NCI-H1694 treated with DMSO at 0.1 percent for 48 hours (cell line): ENCODE measurements at regions not wholly inside any gene's neighbourhood (a gene's known extent, or its start where the extent isn't known, plus 50 kb on each side); places are given as distances from the start of the nearest gene placed in this dataset.
"Not testable (repeated sequence)": the region's sequence is repeated elsewhere in the genome, so short reads cannot be mapped to it uniquely, and the experiment has no call there.

Source experiments
- DNase-seq: peaks from one replicate; lab custom pipeline; 2025; lab: John Stamatoyannopoulos, UW

DNA sequence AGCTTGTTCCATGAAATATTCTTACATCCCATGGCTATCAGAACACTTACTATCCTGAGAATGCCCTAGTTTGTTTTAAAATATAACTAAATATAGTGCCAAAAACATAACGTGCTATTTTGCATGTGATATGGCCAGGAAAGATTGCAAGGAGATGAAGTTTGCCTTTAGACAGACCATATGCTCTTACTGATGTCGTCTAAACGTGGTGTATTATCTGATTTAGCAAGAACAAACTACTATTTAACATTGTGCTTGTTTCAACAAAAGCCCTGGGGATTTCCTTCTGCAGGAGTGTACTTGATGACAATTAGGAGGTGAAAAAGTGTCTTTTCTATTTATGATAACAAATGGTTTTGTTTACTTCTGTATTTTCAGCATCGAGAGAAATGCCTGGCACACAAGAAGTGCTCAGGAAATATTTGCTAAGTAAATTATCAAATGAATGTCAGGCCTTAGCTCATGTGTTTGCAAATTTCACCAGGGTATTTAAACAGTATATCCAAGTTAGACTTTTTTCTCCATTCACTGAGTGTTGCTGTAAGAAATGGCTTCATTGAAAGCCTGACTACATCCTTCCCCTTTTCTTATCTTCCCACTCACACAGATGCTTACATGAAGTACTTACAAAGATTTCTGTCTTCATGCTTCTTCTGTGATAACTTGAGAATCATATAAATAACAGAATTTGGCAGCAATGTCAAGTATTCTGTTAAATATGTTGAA lies 1033.6 kb downstream of the CDH8 start:
- no peak for DNase-seq

DNA sequence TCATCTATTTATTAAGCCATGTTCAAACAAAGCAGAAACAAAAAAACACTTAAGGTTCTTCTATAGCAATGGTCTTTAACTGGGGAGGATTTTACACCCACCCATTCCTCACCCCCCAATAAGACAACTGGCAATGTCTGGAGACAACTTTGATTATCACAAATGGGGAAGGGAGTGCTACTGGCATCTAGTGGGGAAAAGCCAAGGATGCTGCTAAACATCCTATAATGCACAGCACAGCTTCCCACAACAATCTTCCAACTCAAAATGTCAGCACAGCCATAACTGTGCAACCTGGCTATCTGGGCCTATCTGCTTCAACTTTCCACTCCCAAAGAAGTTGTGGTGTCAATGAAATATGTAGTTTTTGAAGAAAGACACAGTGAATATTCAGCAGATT lies 1044.4 kb downstream of the CDH8 start:
- DNase-seq: no peak

DNA sequence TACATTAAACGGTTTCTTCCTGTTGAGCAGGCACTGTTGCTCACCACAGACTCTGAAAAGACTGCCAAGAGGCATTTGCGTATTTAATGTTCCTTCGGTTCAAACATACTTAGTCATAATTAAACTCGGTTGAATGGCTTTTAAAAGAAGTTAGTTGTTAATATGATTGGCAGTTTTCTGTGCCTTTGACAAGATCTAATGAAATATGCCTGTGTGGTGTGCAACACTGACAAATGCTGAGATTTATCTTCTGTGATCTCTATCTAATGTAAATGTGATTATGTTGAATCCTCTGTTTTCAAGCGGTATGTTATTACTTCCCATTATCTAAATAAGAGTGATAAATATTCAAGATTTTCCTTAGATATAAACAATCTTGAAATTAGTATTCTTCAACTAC lies 1046.6 kb downstream of the CDH8 start:
- DNase-seq: no peak

DNA sequence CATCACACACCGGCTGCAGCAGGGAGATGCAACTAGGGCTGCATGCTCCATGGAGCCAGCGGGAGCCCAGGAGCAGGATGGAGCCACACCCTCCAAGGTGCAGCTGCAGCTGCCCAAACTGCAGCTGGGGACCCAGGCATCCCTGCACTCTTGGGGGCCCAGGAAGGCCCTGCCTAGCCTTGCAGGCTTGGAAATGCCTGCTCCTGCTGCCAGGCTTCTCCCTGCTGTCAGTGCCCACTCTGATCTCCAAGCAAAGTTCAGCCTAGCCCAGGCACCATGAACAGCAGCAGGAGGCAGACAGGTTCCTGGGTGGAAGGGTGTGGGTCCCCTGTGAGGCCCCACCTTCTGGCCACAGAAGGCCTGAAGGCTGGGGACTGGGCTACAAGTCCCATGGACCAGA lies 1057.1 kb downstream of the CDH8 start:
- no peak for DNase-seq

DNA sequence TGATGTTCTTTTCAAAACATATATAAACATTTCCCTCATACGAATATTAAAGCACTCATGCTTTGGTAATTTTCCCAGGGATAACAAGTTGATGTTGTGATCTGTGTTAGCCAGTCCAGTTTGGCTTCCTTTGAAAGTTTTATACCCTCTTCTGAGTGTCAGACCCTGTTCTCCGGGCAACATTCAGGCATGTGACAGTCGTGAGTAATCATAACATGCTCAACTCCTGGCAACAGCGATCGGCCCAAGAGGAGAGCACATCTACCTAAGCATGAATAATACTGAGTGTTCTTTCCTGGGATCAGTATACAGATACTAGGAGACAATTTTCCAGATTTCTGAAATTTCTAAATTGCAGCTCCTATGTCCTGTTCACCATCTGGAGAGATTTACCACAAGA lies 1086.4 kb downstream of the CDH8 start:
- no peak for DNase-seq

DNA sequence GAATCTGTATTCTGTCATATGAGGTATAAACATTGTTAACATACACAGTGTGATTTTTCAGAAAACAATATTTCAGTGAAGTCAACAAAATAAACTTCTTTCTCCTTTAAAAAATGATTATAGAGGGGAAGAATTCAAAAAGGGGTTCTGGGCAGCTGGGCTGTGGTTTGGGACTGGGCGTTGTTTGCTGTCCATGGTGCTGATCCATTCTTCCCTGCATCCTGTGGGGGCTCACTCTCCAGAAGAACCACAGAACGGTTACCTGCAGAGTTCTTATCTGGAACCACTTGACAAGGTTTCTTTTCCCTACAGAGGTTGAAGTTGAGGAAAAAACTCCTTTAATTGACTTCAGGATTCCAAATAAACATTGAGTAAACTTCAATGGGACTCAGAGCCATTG lies 1091.0 kb downstream of the CDH8 start:
- DNase-seq: no peak

DNA sequence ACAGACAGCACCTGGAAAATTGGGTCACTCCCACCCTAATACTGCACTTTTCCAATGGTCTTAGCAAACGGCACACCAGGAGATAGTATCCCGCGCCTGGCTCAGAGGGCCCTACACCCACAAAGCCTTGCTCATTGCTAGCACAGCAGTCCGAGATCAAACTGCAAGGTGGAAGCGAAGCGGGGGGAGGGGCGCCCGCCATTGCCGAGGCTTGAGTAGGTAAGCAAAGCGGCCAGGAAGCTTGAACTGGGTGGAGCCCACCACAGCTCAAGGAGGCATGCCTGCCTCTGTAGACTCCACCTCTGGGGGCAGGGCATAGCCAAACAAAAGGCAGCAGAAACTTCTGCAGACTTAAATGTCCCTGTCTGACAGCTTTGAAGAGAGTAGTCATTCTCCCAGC lies 1100.0 kb downstream of the CDH8 start:
- DNase-seq: not testable (repeated sequence)

DNA sequence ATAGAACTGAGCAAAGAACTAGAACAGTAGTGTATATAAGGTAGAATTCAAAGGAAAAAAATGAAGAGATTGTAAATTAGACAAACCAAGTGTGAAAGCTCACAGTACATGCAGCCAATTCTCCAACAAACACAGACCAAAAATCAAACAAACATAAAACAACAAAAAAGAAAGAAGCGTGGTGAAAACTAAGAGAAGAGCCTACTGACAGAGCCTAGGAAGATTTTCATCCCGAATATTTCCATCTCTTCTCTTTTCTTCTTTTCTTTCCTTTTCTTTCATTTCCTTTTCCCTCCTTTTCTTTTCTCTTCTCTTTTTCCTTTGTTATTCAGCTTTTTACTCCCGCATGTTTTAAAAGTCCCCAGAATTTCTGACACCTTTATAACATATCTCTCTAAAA lies 1103.6 kb downstream of the CDH8 start:
- no peak for DNase-seq

DNA sequence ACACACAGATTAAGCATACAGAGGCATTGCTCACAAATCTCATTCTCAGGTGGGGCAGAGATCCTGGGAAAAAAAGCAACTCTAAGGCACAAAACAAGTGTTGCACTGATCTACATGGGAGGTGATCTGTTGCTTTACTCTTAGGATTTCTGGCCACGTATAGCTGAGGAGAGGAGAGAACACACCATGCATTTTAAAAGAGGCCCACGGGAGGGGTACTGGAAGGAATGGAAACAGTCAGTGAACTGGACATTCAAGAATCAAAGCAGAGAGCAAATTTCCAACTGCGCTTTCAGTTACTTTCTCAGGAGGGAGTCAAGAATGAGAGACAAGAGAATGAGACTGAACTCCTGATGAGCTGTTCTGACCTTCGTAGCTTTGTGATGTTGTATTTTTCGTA lies 1105.9 kb downstream of the CDH8 start:
- no peak for DNase-seq

DNA sequence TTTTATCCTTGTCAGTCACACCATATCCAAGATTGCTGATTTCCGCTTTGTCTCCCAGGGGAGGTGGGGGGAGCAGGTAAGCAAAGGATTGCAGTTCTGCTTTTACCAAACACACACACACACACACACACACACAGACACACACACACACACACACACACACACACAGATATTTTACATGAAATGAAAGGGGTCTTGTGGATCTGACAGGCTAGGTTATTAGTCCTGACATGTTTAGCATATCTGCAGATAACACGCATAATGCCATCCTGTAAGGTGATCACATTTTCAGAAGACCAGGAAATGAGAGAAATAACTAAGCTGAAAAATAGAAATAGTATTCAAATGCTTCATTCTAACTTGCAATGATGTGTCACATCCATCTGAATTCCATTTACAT lies 1113.3 kb downstream of the CDH8 start:
- DNase-seq: no peak

DNA sequence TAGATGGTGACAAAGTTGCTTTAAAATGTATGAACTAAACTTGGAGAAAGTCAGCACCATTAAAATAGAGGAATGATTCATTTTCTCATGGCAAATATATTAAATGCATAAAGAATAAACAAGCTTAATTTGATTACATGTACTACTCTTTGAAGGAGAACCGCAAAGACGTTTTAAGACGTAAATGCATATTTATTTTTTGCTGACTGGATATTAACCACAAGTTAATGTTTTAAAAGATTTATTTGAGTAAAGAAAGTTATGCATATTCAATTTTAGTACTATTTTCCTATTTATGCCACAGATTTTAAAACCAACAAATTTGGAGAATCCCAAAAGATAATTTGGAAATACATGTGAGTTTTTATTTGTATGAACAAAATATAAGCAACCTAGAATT lies 1121.9 kb downstream of the CDH8 start:
- DNase-seq: no peak

DNA sequence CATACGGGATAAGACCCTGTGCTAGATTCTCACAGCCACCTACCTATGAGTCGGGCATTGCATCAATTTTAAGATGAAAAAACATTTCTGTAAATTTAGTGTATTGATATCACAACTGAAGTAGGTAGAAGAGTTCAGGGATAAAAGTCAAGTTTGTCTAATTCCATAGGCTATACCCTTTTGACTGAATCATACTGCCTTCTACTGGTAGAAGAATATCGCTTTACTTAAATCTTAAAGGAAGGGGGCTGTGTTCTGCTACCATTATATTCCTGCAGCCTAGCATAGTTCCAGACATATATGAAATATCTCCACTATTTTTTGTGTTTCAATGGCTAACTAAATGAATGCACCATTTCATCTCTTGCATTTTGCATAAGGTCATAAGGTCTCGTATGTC lies 1128.6 kb downstream of the CDH8 start:
- DNase-seq: no peak

DNA sequence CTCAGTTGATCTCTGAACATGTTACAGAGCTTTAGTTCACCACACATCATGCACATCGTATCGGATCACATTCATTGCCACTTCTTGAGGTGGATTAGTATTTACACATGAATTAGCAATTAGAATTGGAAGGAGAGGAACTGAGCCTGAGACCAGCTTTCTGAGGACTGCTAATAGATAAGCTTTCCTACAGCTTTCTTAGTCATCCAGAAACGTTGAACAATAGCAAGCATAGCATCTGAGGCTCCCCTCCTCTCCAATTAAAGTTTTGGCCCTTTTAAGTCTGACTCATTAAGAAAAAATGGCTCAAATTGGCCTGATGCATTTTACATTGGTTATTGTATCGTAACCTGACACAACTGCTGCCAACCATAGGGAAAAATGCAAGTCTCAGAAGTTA lies 1130.4 kb downstream of the CDH8 start:
- no peak for DNase-seq

DNA sequence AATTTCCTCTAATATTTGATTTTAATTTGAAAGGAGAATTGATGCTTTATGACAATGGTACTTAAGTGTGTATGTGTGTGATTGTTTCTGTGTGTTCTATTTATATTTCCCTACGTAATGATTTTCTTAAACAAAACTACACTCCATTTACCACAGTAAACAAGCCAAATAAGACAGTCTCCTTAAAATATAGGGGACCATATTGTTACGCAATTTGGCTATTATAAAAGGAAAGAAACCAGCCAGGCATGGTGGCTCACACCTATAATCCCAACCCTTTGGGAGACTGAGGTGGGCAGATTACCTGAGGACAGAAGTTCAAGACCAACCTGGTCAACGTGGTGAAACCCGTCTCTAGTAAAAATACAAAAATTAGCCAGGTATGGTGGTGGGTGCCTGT lies 1134.1 kb downstream of the CDH8 start:
- DNase-seq: no peak

DNA sequence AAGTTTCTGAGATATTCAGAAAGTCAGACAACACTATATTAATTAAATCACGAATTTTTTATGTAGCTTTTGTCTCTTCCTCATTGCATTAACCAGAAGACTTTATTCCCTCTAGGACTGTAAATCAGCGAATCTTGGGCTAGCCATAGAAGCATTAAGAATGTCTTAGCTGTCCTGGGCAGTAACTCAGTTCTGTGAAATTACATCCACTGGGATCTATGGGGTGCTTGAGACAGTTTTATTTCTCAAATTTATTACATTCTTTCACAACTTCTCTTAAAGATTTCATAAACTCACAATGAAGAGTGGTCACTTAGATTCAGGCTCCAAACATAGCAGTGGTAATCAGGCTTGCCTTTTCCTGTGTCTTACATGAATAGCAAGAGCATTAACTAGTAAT lies 1153.4 kb downstream of the CDH8 start:
- DNase-seq: no peak

DNA sequence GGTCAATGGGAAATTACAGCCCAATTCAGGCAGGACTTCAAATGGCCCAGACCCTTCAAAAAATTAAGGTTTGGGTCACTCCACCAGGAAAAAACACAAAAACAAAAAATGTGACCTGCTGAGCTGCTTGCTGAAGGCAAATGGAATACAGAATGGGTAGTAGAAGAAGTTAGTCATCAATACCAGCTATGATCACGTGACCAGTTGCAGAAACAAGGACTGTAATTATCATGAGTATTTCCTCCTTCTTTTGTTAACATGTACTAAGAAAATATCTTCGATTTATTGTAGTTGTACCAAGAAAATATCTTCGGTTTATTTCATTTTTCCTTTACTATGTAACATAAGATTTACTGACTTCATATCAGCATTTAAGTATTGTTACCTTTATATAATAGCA lies 1183.6 kb downstream of the CDH8 start:
- DNase-seq: no peak

DNA sequence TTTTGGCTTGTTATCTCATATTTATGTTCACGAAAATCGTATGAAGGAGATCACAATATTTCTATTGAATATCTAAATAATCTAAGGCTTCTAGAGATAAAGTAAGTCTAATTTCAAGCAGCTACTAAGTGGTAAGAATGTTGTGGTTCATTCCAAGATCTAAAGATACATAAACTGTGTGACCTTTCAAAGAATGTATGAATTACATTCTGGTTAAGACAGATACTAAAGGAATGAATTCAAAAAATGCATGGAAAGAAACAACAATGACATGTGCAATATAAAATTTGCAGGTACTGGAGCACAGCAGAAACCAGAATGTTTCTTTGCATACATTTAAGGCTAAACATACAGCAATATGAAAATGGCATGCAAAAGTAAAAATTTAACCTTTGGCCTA lies 1214.6 kb downstream of the CDH8 start:
- no peak for DNase-seq

DNA sequence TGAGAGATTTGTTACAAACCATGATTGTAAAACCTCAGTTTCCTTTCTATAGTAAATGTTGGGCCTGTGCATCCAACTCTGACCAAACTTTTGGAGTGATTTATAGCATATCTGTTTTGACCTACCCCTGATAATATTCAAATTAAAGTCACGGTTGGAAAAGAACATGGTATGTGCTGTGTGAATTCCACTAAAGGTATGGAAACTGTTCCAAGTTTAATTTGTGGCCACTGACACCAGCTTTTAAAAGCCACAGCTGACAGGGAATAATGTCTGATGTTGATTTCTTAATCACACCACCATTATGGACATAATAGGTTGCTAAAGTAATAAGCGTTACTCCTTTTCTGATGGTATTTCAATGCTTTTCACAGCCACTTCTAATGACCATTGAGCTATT lies 1215.9 kb downstream of the CDH8 start:
- no peak for DNase-seq

DNA sequence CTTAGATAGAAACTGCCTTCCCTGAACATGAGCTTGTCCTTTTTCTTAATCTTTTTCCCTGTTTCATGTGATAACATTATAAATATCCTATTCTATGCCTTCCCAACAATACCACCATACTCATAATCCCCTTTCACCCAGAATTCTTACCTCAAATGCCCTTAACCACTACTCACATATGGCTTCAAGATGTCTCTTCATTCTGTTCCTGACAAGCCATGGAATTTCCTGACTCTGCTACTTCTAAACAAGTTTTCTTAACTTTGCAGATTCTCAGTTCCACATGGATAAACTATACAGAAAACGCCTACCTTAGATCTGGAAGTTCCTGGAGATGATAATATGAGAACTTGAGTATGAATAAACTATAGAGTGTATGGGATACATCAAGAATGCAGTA lies 1217.8 kb downstream of the CDH8 start:
- no peak for DNase-seq

DNA sequence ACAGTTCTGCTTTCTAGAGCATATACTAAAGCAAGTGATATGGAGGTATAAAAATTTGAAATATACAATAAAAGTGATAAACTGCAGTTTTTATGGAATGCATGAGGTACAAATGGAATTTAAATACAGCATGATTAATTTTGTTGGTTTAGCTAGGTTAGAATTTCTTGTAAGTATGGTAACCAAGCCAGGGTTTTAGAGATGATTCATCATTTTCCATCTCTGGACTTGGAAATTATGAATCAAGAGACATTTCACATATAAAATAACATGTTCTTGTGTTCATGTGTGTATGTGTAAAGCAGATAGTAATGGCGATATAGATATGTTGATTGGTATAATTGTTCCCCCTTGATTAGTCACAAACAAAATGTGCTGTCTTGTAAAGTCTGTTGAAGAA lies 1219.8 kb downstream of the CDH8 start:
- DNase-seq: no peak

DNA sequence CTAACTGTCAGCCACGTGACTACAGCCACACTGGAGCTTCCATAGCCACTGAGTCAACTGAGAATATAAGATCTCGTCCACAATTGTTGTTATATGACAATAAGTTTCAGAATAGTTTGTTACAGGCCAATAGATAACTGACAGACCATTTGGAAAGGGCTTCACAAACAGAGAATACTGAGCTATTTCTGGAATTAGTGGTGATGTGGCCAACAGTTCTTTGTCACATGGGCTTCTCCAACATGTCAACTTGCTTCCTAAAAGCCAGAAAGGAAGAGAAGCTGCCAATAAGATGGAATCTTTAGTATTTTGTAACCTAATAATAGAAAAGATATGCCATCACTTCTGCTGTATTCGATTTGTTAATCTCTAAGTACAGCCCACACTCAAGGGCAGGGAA lies 1220.4 kb downstream of the CDH8 start:
- no peak for DNase-seq

DNA sequence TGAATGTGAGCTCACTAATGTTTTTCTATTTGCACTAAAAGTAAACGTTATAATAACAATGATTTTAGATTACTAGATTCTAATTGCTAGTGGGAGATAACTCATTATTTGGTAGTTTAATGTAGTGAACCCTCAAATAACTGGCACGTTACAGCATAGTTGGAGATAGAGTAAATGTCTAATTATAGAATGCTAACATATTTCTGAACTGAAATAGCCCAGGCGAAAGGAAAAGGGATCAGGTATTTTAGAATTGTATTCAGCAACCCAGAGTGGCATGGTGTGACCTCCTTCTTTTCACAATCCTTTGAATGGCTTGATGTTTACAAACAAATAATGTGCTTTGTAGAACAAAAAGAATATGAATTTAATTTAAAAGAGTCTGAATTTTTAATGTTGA lies 1221.2 kb downstream of the CDH8 start:
- no peak for DNase-seq

DNA sequence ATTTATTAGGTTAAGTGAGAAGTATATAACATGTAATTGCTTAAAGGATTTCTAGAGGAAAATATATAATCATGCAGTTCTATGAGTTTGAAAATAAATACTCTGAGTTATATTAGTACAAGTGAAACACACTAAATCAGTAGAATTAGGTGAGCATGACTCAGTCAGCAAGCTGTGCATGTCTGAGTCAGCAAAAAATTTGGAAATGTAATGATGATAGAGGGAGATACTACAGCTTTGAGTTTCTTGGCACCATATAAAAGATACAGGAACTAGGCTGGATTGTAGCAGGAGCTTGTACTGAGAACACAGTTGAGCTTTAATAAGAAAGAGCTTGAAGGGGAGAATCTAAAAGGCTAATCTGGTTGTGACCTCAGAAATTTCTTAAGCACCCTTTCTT lies 1224.6 kb downstream of the CDH8 start:
- no peak for DNase-seq

DNA sequence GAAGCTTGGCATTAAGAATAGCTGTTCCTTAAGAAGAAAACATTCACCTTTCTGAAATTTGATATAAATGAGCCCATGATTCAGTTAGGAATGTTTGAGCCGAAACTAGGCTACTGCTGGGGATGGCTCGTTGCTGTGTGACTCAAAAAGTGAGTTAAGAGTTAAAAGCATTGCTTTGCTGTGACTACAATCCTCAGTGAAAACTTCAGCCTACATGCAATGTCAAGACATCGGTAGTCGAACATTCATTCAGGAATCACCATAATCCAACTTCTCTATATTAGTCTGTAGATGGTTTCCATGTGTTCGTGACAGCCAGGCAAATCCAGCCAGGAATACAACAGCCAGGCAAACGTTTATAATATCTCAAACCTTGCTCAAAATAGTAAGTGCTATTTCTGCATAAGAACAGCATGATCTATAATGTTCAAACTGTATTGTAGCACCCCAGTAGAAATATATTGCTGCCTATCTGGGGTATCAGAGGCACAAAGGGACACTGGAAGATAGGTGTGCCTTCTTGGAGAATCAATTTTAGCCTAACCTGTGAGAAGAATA lies 1225.1 kb downstream of the CDH8 start:
- DNase-seq: no peak
